A549 (cell line): ENCODE measurements at regions not wholly inside any gene's neighbourhood (a gene's known extent, or its start where the extent isn't known, plus 50 kb on each side); places are given as distances from the start of the nearest gene placed in this dataset.

Experiments used
- ATAC-seq, 2 experiments: fragments of 200-7000 bp in 1 of 2; fragments of >200 bp in 1 of 2; cut with Nextera tagmentation in 1 of 2; cut with Tn5 transposase in 1 of 2; 3 replicates each; pipeline versions ENCODE4 v1.8.0 to v1.9.1; 2018 to 2020; ENCODE audit warnings: mild to moderate bottlenecking in 1 of 2, moderate library complexity in 1 of 2
- CTCF ChIA-PET: fragments of 300-600 bp; sonication (Branson Sonifier 250); formaldehyde crosslinking; extraction: SDS; loops from one replicate; lab custom pipeline; 2021; ENCODE audit warnings: antibody characterized with exemption, inconsistent platforms; lab: Yijun Ruan, JAX
- POLR2A ChIA-PET: fragments of 350-600 bp; formaldehyde crosslinking; extraction: SDS; loops from one replicate; lab custom pipeline; 2021; ENCODE audit warnings: antibody characterized with exemption, inconsistent platforms; lab: Yijun Ruan, JAX
- DNase-seq, 2 experiments: peaks; one replicate each; pipeline versions ENCODE4 v3.0.0 to v3.0.0-alpha.2; 2011 to 2016; ENCODE audit warnings: low read depth in 1 of 2, low spot score in 1 of 2
- FAIRE-seq: peaks from 2 replicates; lab custom pipeline; 2011; peaks lifted over from hg19 to GRCh38; lab: Jason Lieb, UNC
- H3K27ac ChIP-seq, 2 experiments: fragments of >200 bp; sonication (Bioruptor Twin); formaldehyde crosslinking; 3 replicates each; pipeline ENCODE4 v1.5.1; 2016 to 2017
- H3K4me1 ChIP-seq: fragments of >200 bp; sonication (Bioruptor Twin); formaldehyde crosslinking; 3 replicates; pipeline ENCODE4 v1.6.1; 2016
- H3K4me2 ChIP-seq: fragments of >200 bp; sonication (Bioruptor Twin); formaldehyde crosslinking; 3 replicates; pipeline ENCODE4 v1.6.1; 2016
- H3K4me3 ChIP-seq: fragments of >200 bp; sonication (Bioruptor Twin); formaldehyde crosslinking; 3 replicates; pipeline ENCODE4 v1.5.1; 2016
- H3K9me3 ChIP-seq: fragments of >200 bp; sonication (Bioruptor Twin); formaldehyde crosslinking; 3 replicates; pipeline ENCODE4 v1.6.1; 2016
- BHLHE40 ChIP-seq: IDR thresholded peaks from 2 replicates; pipeline ENCODE4 v1.6.1; 2012; ENCODE audit warnings: low read depth, low read length, inconsistent platforms
- CEBPB ChIP-seq, 2 experiments: fragments of >200 bp in 1 of 2; sonication (Bioruptor Twin) in 1 of 2; formaldehyde crosslinking in 1 of 2; IDR thresholded peaks; 2 replicates each; pipeline ENCODE4 v1.6.1; 2012 to 2016
- CHD4 ChIP-seq: fragments of 200-600 bp; sonication (generic); IDR thresholded peaks from 2 replicates; pipeline ENCODE4 v1.6.1; 2016; ENCODE audit warnings: antibody characterized with exemption, mild to moderate bottlenecking, borderline replicate concordance
- EP300 ChIP-seq, 2 experiments: fragments of >200 bp; sonication (Bioruptor Twin); formaldehyde crosslinking; IDR thresholded peaks; 2 replicates in 1 of 2; 3 replicates in 1 of 2; pipeline ENCODE4 v1.6.1; 2016 to 2017
- FOSL2 ChIP-seq, 2 experiments: fragments of 450-650 bp in 1 of 2; fragments of >200 bp in 1 of 2; sonication (Bioruptor Twin) in 1 of 2; formaldehyde crosslinking; IDR thresholded peaks; 2 replicates each; pipeline versions ENCODE4 v1.5.0 to v1.6.1; 2016 to 2020; ENCODE audit warnings: mild to moderate bottlenecking in 1 of 2, moderate library complexity in 1 of 2
- FOXS1 ChIP-seq: fragments of 250-450 bp; sonication (Bioruptor Pico); IDR thresholded peaks from 2 replicates; pipeline ENCODE4 v1.5.0; 2020; ENCODE audit warnings: mild to moderate bottlenecking, moderate library complexity
- GATA3 ChIP-seq: IDR thresholded peaks from 2 replicates; pipeline ENCODE4 v1.6.1; 2012; ENCODE audit warnings: borderline replicate concordance
- HDAC2 ChIP-seq: fragments of 200-600 bp; sonication (generic); IDR thresholded peaks from 2 replicates; pipeline ENCODE4 v1.6.1; 2016
- HMGXB4 ChIP-seq: fragments of 250-450 bp; sonication (Bioruptor Pico); IDR thresholded peaks from 2 replicates; pipeline ENCODE4 v1.5.0; 2021; ENCODE audit warnings: mild to moderate bottlenecking, moderate library complexity, borderline replicate concordance
- HOXB13 ChIP-seq: fragments of 250-450 bp; sonication (Bioruptor Pico); IDR thresholded peaks from 2 replicates; pipeline ENCODE4 v1.5.0; 2020; ENCODE audit warnings: low read depth, mild to moderate bottlenecking, moderate library complexity
- JUN ChIP-seq, 2 experiments: fragments of >200 bp; sonication (Bioruptor Twin); formaldehyde crosslinking; IDR thresholded peaks; 2 replicates in 1 of 2; 3 replicates in 1 of 2; pipeline ENCODE4 v1.6.1; 2016 to 2017
- JUNB ChIP-seq: fragments of >200 bp; sonication (Bioruptor Twin); formaldehyde crosslinking; IDR thresholded peaks from 2 replicates; pipeline ENCODE4 v1.6.1; 2016
- KDM1A ChIP-seq: fragments of 200-600 bp; sonication (generic); IDR thresholded peaks from 2 replicates; pipeline ENCODE4 v1.6.1; 2016; ENCODE audit warnings: low read depth, mild to moderate bottlenecking
- NFE2L2 ChIP-seq: fragments of 150-350 bp; conservative IDR thresholded peaks from 2 replicates; pipeline ENCODE4 v1.6.1; 2014; ENCODE audit warnings: low read length
- NPAS2 ChIP-seq: fragments of 250-450 bp; sonication (Bioruptor Pico); IDR thresholded peaks from 2 replicates; pipeline ENCODE4 v1.8.0; 2022; ENCODE audit warnings: mild to moderate bottlenecking, moderate library complexity, borderline replicate concordance
- POLR2A ChIP-seq: IDR thresholded peaks from 2 replicates; pipeline ENCODE4 v1.6.1; 2012; ENCODE audit warnings: mild to moderate bottlenecking, low read length
- RAD21 ChIP-seq, 2 experiments: fragments of >200 bp in 1 of 2; sonication (Bioruptor Twin) in 1 of 2; formaldehyde crosslinking in 1 of 2; IDR thresholded peaks in 1 of 2; conservative IDR thresholded peaks in 1 of 2; 2 replicates in 1 of 2; 3 replicates in 1 of 2; pipeline ENCODE4 v1.6.1; 2012 to 2018; ENCODE audit warnings: inconsistent platforms in 1 of 2
- RARB ChIP-seq: fragments of 250-450 bp; sonication (Bioruptor Pico); IDR thresholded peaks from 2 replicates; pipeline ENCODE4 v1.8.0; 2021; ENCODE audit warnings: mild to moderate bottlenecking, moderate library complexity
- RCOR1 ChIP-seq: fragments of 150-350 bp; IDR thresholded peaks from 2 replicates; pipeline ENCODE4 v1.6.1; 2014; ENCODE audit warnings: antibody characterized with exemption, low read length, low read depth
- RNF2 ChIP-seq: fragments of 200-600 bp; sonication (generic); IDR thresholded peaks from 2 replicates; pipeline ENCODE4 v1.6.1; 2016; ENCODE audit warnings: low read depth, mild to moderate bottlenecking, antibody characterized with exemption, moderate library complexity, borderline replicate concordance
- TFCP2L1 ChIP-seq: fragments of 250-450 bp; sonication (Bioruptor Pico); IDR thresholded peaks from 2 replicates; pipeline ENCODE4 v1.5.0; 2021; ENCODE audit warnings: mild to moderate bottlenecking
- ZFP36 ChIP-seq: fragments of 450-650 bp; IDR thresholded peaks from 2 replicates; pipeline ENCODE4 v1.6.1; 2014; ENCODE audit warnings: borderline replicate concordance; ENCODE audit not compliant: partially characterized antibody
- ZSCAN20 ChIP-seq: fragments of 250-450 bp; sonication (Bioruptor Pico); IDR thresholded peaks from 2 replicates; pipeline ENCODE4 v1.8.0; 2022; ENCODE audit warnings: mild to moderate bottlenecking, moderate library complexity
- WGBS: methylation state at CpG from one replicate; pipeline ENCODE4 v1.1.6; 2017; ENCODE audit errors: missing lambda C conversion rate; 5-methylcytosine and 5-hydroxymethylcytosine counted together
- TF ChIP-seq, protein P1 (sequence below): fragments of >200 bp; sonication (Bioruptor Twin); formaldehyde crosslinking; IDR thresholded peaks from 3 replicates; pipeline ENCODE4 v1.5.1; 2016
- TF ChIP-seq, protein P2 (sequence below): fragments of 200-600 bp; sonication (generic); IDR thresholded peaks from 2 replicates; pipeline ENCODE4 v1.6.1; 2016; ENCODE audit warnings: antibody characterized with exemption, mild to moderate bottlenecking, moderate library complexity

DNA sequence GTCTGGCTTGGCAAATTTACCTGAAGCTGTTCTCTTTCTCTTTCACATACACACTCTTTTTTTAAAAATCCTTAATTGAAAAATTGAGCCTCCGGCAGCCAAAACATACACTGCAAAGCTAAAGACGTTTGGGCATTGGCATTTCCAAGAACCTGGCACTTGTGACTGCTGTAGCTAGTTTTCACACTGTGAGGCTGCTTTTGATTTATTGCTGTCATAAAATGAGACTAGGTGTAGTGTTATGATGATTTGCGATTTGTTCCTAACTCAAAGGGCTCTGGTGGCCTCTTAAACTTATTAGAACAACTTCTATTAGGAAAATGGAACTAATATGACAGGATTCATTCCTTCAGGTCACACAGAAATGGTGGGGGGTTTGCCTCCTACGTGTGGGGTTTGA is 377.1 kb upstream of the FAR2 start:
- CTCF ChIA-PET = no interaction called here
- no peak for TF ChIP-seq EP300 (IDR thresholded peaks at IDR 0.05)
- TF ChIP-seq, protein P1, sequence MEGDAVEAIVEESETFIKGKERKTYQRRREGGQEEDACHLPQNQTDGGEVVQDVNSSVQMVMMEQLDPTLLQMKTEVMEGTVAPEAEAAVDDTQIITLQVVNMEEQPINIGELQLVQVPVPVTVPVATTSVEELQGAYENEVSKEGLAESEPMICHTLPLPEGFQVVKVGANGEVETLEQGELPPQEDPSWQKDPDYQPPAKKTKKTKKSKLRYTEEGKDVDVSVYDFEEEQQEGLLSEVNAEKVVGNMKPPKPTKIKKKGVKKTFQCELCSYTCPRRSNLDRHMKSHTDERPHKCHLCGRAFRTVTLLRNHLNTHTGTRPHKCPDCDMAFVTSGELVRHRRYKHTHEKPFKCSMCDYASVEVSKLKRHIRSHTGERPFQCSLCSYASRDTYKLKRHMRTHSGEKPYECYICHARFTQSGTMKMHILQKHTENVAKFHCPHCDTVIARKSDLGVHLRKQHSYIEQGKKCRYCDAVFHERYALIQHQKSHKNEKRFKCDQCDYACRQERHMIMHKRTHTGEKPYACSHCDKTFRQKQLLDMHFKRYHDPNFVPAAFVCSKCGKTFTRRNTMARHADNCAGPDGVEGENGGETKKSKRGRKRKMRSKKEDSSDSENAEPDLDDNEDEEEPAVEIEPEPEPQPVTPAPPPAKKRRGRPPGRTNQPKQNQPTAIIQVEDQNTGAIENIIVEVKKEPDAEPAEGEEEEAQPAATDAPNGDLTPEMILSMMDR = no peak
- TF ChIP-seq ZSCAN20 (CRISPR knock-in tag) = no peak
- TF ChIP-seq ZFP36 = no peak
- TF ChIP-seq, protein P2, sequence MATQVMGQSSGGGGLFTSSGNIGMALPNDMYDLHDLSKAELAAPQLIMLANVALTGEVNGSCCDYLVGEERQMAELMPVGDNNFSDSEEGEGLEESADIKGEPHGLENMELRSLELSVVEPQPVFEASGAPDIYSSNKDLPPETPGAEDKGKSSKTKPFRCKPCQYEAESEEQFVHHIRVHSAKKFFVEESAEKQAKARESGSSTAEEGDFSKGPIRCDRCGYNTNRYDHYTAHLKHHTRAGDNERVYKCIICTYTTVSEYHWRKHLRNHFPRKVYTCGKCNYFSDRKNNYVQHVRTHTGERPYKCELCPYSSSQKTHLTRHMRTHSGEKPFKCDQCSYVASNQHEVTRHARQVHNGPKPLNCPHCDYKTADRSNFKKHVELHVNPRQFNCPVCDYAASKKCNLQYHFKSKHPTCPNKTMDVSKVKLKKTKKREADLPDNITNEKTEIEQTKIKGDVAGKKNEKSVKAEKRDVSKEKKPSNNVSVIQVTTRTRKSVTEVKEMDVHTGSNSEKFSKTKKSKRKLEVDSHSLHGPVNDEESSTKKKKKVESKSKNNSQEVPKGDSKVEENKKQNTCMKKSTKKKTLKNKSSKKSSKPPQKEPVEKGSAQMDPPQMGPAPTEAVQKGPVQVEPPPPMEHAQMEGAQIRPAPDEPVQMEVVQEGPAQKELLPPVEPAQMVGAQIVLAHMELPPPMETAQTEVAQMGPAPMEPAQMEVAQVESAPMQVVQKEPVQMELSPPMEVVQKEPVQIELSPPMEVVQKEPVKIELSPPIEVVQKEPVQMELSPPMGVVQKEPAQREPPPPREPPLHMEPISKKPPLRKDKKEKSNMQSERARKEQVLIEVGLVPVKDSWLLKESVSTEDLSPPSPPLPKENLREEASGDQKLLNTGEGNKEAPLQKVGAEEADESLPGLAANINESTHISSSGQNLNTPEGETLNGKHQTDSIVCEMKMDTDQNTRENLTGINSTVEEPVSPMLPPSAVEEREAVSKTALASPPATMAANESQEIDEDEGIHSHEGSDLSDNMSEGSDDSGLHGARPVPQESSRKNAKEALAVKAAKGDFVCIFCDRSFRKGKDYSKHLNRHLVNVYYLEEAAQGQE = no peak
- TF ChIP-seq RARB (CRISPR knock-in tag) = no peak
- TF ChIP-seq RCOR1 = no peak
- TF ChIP-seq RNF2 = no peak
- no peak for TF ChIP-seq JUN (IDR thresholded peaks at IDR 0.05)
- no peak for TF ChIP-seq POLR2A
- TF ChIP-seq CEBPB (IDR thresholded peaks at IDR 0.05) = no peak
- TF ChIP-seq FOSL2 (IDR thresholded peaks at IDR 0.05) = no peak
- no peak for TF ChIP-seq FOSL2 (CRISPR knock-in tag; IDR thresholded peaks at IDR 0.05)
- TF ChIP-seq JUNB = no peak
- TF ChIP-seq CHD4 = no peak
- no peak for TF ChIP-seq HOXB13 (CRISPR knock-in tag)
- no peak for TF ChIP-seq NFE2L2
- no peak for TF ChIP-seq BHLHE40

GRCh38 chr12:28775556-28775955 is 373.5 kb upstream of the FAR2 start:
- DNase-seq (no peak), FAIRE-seq (no peak), ATAC-seq (no peak)
- Histone ChIP-seq H3K4me1 (peaks cover 13% of the 10 kb centered on the region), H3K9me3 (no peaks in the 10 kb centered on the region), H3K4me2 (no peak overlapping the region), H3K4me3 (no peak overlapping the region), H3K27ac (no peak overlapping the region)
- CTCF ChIA-PET = no interaction called here
- TF ChIP-seq FOXS1 (CRISPR knock-in tag) (no peak), GATA3 (no peak), HMGXB4 (CRISPR knock-in tag) (no peak), NPAS2 (CRISPR knock-in tag) (no peak), ZSCAN20 (CRISPR knock-in tag) (no peak), TFCP2L1 (CRISPR knock-in tag) (no peak), RAD21 (conservative IDR thresholded peaks at IDR 0.05 in 1 of 2, IDR thresholded peaks at IDR 0.05 in 1 of 2) (no peak), KDM1A (no peak), HDAC2 (no peak)
- POLR2A ChIA-PET = no interaction called here
- 62% methylated on average over 4 of the region's 4 CpGs for WGBS

More for the DNA sequence above, 377.1 kb upstream of the FAR2 start:
- no peak overlapping the region for H3K4me3 ChIP-seq
- H3K4me2 ChIP-seq = no peak overlapping the region
- no peaks in the 10 kb centered on the region for H3K9me3 ChIP-seq
- DNase-seq = no peak
- no peak for FAIRE-seq
- no peak for ATAC-seq
- POLR2A ChIA-PET = no interaction called here
- H3K27ac ChIP-seq = no peak overlapping the region
- WGBS = 40% methylated on average over 4 of the region's 4 CpGs
- H3K4me1 ChIP-seq = no peaks in the 10 kb centered on the region
